HCT116 (cell line): ENCODE measurements at regions not wholly inside any gene's neighbourhood (a gene's known extent, or its start where the extent isn't known, plus 50 kb on each side); places are given as distances from the start of the nearest gene placed in this dataset.

Source experiments
- ATAC-seq: fragments of 200-7000 bp; cut with Tn5 transposase; 2 replicates; pipeline ENCODE4 v1.9.1; 2020; ENCODE audit warnings: mild to moderate bottlenecking, moderate library complexity
- BruUV-seq: library from RNA; stranded (reverse); fragments of 400-500 nt; replicated peaks from 2 replicates; lab custom pipeline; 2021; lab: Mats Ljungman, UMichigan
- CTCF ChIA-PET: fragments of 300-600 bp; sonication (Branson Sonifier 250); formaldehyde crosslinking; loops from one replicate; lab custom pipeline; 2021; ENCODE audit warnings: antibody characterized with exemption; lab: Charles Lee
- POLR2A ChIA-PET: fragments of 300-600, 350-600 bp; sonication (Branson Sonifier 250); formaldehyde crosslinking; loops from one replicate; lab custom pipeline; 2021; ENCODE audit warnings: antibody characterized with exemption; lab: Charles Lee
- RAD21 ChIA-PET, 2 experiments: fragments of 300-600 bp; sonication (Branson Sonifier 250); formaldehyde crosslinking; loops; one replicate each; lab custom pipeline; 2023; ENCODE audit warnings: low total read pairs in 2 of 2; ENCODE audit not compliant: uncharacterized antibody in 2 of 2, unreplicated experiment in 2 of 2, low non-redundant PET in 1 of 2; lab: Charles Lee
- DNase-seq: peaks from one replicate; pipeline ENCODE4 v3.0.0-alpha.2; 2010; ENCODE audit warnings: low read depth, low spot score
- H2AFZ ChIP-seq: fragments of 200-600 bp; shearing (Covaris generic), sonication (generic); 2 replicates; pipeline ENCODE4 v1.6.1; 2017; ENCODE audit warnings: low read depth, mixed run types, mixed read lengths, antibody characterized with exemption, low read length; ENCODE audit not compliant: poor library complexity, severe bottlenecking
- H3K27ac ChIP-seq: 2 replicates; pipeline ENCODE4 v1.5.1; 2012; ENCODE audit warnings: low read depth, low read length
- H3K27me3 ChIP-seq: fragments of 200-600 bp; sonication (generic); 2 replicates; pipeline ENCODE4 v1.6.1; 2016; ENCODE audit warnings: mixed run types, low read length, mixed read lengths; ENCODE audit not compliant: insufficient read depth
- H3K36me3 ChIP-seq, 2 experiments: fragments of 200-500 bp in 1 of 2; fragments of 200-600 bp in 1 of 2; sonication (Bioruptor generic) in 1 of 2; sonication (generic) in 1 of 2; 2 replicates each; pipeline versions ENCODE4 v1.5.1 to v1.6.1; 2014 to 2016; ENCODE audit warnings: low read length in 2 of 2, inconsistent platforms in 1 of 2, mixed read lengths in 1 of 2, mixed run types in 1 of 2; ENCODE audit not compliant: insufficient read depth in 2 of 2, control insufficient read depth in 1 of 2
- H3K4me1 ChIP-seq, 2 experiments: fragments of 200-600 bp in 1 of 2; sonication (generic) in 1 of 2; 2 replicates each; pipeline versions ENCODE4 v1.5.1 to v1.6.1; 2012 to 2017; ENCODE audit warnings: low read length in 2 of 2, inconsistent platforms in 1 of 2, mild to moderate bottlenecking in 1 of 2, mixed read lengths in 1 of 2, mixed run types in 1 of 2, moderate library complexity in 1 of 2; ENCODE audit not compliant: insufficient read depth in 2 of 2, control insufficient read depth in 1 of 2
- H3K4me2 ChIP-seq: fragments of 200-600 bp; sonication (generic); 2 replicates; pipeline ENCODE4 v1.6.1; 2017; ENCODE audit warnings: mixed run types, low read length, mixed read lengths
- H3K4me3 ChIP-seq, 2 experiments: fragments of 200-600 bp in 1 of 2; sonication (generic) in 1 of 2; replicated peaks in 1 of 2; 2 replicates each; pipeline ENCODE4 v1.5.1; 2011 to 2016; ENCODE audit warnings: low read length in 2 of 2, control low read depth in 1 of 2, low read depth in 1 of 2, mild to moderate bottlenecking in 1 of 2, mixed read lengths in 1 of 2, mixed run types in 1 of 2
- H3K79me2 ChIP-seq: fragments of 200-600 bp; sonication (generic); 2 replicates; pipeline ENCODE4 v1.6.1; 2017; ENCODE audit warnings: mild to moderate bottlenecking, mixed run types, low read length, moderate library complexity, mixed read lengths; ENCODE audit not compliant: insufficient read depth
- H3K9ac ChIP-seq: fragments of 200-600 bp; sonication (generic); 2 replicates; pipeline ENCODE4 v1.6.1; 2016; ENCODE audit warnings: low read length, mixed read lengths
- H3K9me2 ChIP-seq: fragments of 200-600 bp; sonication (generic), shearing (Covaris generic); 2 replicates; pipeline ENCODE4 v1.6.1; 2017; ENCODE audit warnings: mixed run types, mild to moderate bottlenecking, moderate library complexity; ENCODE audit not compliant: insufficient read depth
- H3K9me3 ChIP-seq, 2 experiments: fragments of 200-500 bp in 1 of 2; fragments of 200-600 bp in 1 of 2; sonication (Bioruptor generic) in 1 of 2; sonication (generic) in 1 of 2; 2 replicates each; pipeline ENCODE4 v1.6.1; 2014 to 2017; ENCODE audit warnings: low read length in 2 of 2, mixed read lengths in 2 of 2, inconsistent platforms in 1 of 2, low read depth in 1 of 2, mild to moderate bottlenecking in 1 of 2, mixed run types in 1 of 2, moderate library complexity in 1 of 2; ENCODE audit not compliant: control insufficient read depth in 1 of 2, insufficient read depth in 1 of 2
- H4K20me1 ChIP-seq: fragments of 200-600 bp; sonication (generic), shearing (Covaris generic); 2 replicates; pipeline ENCODE4 v1.6.1; 2017; ENCODE audit warnings: mixed run types, mild to moderate bottlenecking, moderate library complexity; ENCODE audit not compliant: insufficient read depth
- CEBPB ChIP-seq: IDR thresholded peaks from 2 replicates; pipeline ENCODE4 v1.6.1; 2012; ENCODE audit warnings: low read depth
- EZH2 ChIP-seq: fragments of 200-600 bp; sonication (generic); IDR thresholded peaks from 2 replicates; pipeline ENCODE4 v1.6.1; 2017; ENCODE audit warnings: antibody characterized with exemption, mixed run types
- POLR2A ChIP-seq: IDR thresholded peaks from 2 replicates; pipeline ENCODE4 v1.7.0; 2011; ENCODE audit warnings: borderline replicate concordance; ENCODE audit not compliant: insufficient read depth, insufficient read length; ENCODE audit errors: extremely low read depth
- SP1 ChIP-seq: IDR thresholded peaks from 2 replicates; pipeline ENCODE4 v1.6.1; 2012; ENCODE audit warnings: low read depth
- ZNF274 ChIP-seq: fragments of 200-500 bp; sonication (Bioruptor generic); IDR thresholded peaks from 2 replicates; pipeline ENCODE4 v1.6.1; 2014; ENCODE audit warnings: mild to moderate bottlenecking, low read depth, low read length, inconsistent platforms
- intact Hi-C: fragments of 100-400 bp; cut with micrococcal nuclease; formaldehyde crosslinking; loops from 2 replicates; pipeline ENCODE4 v1.10.0; 2022
- TF ChIP-seq, protein P1 (sequence below): IDR thresholded peaks from 2 replicates; pipeline ENCODE4 v1.6.1; 2012; ENCODE audit warnings: low read depth
- TF ChIP-seq, protein P2 (sequence below): IDR thresholded peaks from 2 replicates; pipeline ENCODE4 v1.6.1; 2012

DNA sequence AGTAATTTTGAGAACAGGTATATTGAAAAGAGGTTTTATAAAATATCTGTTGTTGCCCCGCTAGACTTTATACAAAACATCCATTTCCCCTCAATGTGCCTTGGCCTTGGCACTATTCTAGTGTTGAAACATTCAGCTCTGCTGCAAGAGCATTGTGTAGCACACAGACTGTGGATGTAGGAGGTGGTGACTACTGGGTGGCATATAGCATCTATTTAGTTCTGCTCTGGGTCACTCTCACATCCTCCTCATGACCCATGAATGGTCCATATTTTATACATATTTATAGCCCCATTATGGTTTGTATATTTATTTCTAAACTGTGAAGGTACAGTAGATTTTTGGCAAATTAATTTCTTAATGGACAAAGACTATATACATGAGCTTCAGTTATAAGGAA is 1022.0 kb upstream of the CELF4 start (continued):
- TF ChIP-seq, protein P1, sequence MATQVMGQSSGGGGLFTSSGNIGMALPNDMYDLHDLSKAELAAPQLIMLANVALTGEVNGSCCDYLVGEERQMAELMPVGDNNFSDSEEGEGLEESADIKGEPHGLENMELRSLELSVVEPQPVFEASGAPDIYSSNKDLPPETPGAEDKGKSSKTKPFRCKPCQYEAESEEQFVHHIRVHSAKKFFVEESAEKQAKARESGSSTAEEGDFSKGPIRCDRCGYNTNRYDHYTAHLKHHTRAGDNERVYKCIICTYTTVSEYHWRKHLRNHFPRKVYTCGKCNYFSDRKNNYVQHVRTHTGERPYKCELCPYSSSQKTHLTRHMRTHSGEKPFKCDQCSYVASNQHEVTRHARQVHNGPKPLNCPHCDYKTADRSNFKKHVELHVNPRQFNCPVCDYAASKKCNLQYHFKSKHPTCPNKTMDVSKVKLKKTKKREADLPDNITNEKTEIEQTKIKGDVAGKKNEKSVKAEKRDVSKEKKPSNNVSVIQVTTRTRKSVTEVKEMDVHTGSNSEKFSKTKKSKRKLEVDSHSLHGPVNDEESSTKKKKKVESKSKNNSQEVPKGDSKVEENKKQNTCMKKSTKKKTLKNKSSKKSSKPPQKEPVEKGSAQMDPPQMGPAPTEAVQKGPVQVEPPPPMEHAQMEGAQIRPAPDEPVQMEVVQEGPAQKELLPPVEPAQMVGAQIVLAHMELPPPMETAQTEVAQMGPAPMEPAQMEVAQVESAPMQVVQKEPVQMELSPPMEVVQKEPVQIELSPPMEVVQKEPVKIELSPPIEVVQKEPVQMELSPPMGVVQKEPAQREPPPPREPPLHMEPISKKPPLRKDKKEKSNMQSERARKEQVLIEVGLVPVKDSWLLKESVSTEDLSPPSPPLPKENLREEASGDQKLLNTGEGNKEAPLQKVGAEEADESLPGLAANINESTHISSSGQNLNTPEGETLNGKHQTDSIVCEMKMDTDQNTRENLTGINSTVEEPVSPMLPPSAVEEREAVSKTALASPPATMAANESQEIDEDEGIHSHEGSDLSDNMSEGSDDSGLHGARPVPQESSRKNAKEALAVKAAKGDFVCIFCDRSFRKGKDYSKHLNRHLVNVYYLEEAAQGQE = no peak

DNA sequence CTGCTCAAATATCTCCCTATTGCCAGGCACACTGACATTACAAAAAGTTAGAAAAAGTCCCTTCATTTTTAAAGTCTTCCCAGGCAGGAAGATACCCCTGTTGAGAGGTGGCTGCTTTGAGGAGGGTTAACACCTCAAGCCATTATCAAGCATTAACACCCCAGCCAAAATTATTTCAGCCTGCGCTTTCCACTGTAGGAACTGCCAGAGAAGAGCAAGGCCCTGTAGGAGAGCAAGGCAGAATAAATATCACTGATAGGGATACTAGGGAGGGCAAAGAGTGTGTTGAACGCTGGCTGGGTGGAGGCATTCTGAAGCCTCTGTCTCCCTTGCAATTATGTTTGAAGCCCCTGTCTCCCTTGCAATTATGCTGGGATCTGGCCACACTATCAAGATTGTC is 1020.7 kb upstream of the CELF4 start:
- DNase-seq = no peak
- H3K36me3 ChIP-seq = no peaks in the 10 kb centered on the region
- ChIA-PET POLR2A (no interaction called here), CTCF (no interaction called here), RAD21 (no interaction called here)
- no peak for ATAC-seq
- no peaks in the 10 kb centered on the region for H3K4me1 ChIP-seq
- BruUV-seq = no TSS peak
- H3K79me2 ChIP-seq = no peaks in the 10 kb centered on the region
- H3K27me3 ChIP-seq = no peaks in the 10 kb centered on the region
- no peaks in the 10 kb centered on the region; the same call in 1 of the 2 replicates for H4K20me1 ChIP-seq
- H3K9me3 ChIP-seq = peaks cover 0 to 7% of the 10 kb centered on the region in 2 experiments; a peak in 1 of 4 replicates
- H2AFZ ChIP-seq = no peak overlapping the region
- no peak overlapping the region for H3K4me3 ChIP-seq
- no peak overlapping the region for H3K4me2 ChIP-seq
- H3K9me2 ChIP-seq = no peaks in the 10 kb centered on the region
- intact Hi-C loops = no loop called here
- TF ChIP-seq, protein P1 = no peak
- TF ChIP-seq, protein P2, sequence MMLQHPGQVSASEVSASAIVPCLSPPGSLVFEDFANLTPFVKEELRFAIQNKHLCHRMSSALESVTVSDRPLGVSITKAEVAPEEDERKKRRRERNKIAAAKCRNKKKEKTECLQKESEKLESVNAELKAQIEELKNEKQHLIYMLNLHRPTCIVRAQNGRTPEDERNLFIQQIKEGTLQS = no peak
- TF ChIP-seq CEBPB = no peak
- no peak for TF ChIP-seq ZNF274
- no peak for TF ChIP-seq POLR2A
- TF ChIP-seq SP1 = no peak
- no peak for TF ChIP-seq EZH2
- H3K9ac ChIP-seq = no peak overlapping the region
- H3K27ac ChIP-seq = no peak overlapping the region
